Lung (tissue), 11 donors: ENCODE measurements at regions not wholly inside any gene's neighbourhood (a gene's known extent, or its start where the extent isn't known, plus 50 kb on each side); places are given as distances from the start of the nearest gene placed in this dataset.

Experiments used
- ATAC-seq: fragments of 200-7000 bp; cut with Tn5 transposase; one replicate; pipeline ENCODE4 v1.9.1; 2020; ENCODE audit warnings: moderate number of reproducible peaks; ENCODE audit not compliant: insufficient read depth, low FRiP score
- DNase-seq, 3 donors: peaks; one replicate each; pipeline ENCODE4 v3.0.0-alpha.2; 2013 to 2017
- H3K27ac ChIP-seq, 2 donors: one replicate each; pipeline ENCODE4 v1.5.1; 2013; ENCODE audit warnings: mild to moderate bottlenecking in 2 of 2, moderate library complexity in 2 of 2, control low read depth in 1 of 2, inconsistent platforms in 1 of 2, low read depth in 1 of 2, low read length in 1 of 2
- H3K27me3 ChIP-seq, 3 donors: one replicate each; pipeline ENCODE4 v1.5.1; 2013; ENCODE audit warnings: low read length in 2 of 3; ENCODE audit not compliant: control insufficient read depth in 3 of 3, insufficient read depth in 3 of 3
- H3K36me3 ChIP-seq, 4 donors: one replicate each; pipeline ENCODE4 v1.5.1; 2013; ENCODE audit warnings: low read length in 4 of 4, mild to moderate bottlenecking in 1 of 4, moderate library complexity in 1 of 4; ENCODE audit not compliant: control insufficient read depth in 4 of 4, insufficient read depth in 4 of 4
- H3K4me1 ChIP-seq, 5 donors: one replicate each; pipeline ENCODE4 v1.5.1; 2013; ENCODE audit warnings: low read length in 5 of 5, mild to moderate bottlenecking in 2 of 5, moderate library complexity in 1 of 5; ENCODE audit not compliant: control insufficient read depth in 5 of 5, insufficient read depth in 5 of 5
- H3K4me3 ChIP-seq: one replicate; pipeline ENCODE4 v1.5.1; 2013; ENCODE audit warnings: mild to moderate bottlenecking, control low read depth, moderate library complexity
- H3K9ac ChIP-seq, 2 donors: one replicate each; pipeline ENCODE4 v1.5.1; 2013; ENCODE audit warnings: low read length in 2 of 2, control low read depth in 1 of 2; ENCODE audit not compliant: insufficient read depth in 1 of 2
- H3K9me3 ChIP-seq, 4 donors: one replicate each; pipeline ENCODE4 v1.5.1; 2013; ENCODE audit warnings: low read length in 3 of 4, mild to moderate bottlenecking in 1 of 4, moderate library complexity in 1 of 4; ENCODE audit not compliant: control insufficient read depth in 4 of 4, insufficient read depth in 3 of 4
- CTCF ChIP-seq: IDR thresholded peaks from 2 replicates; pipeline ENCODE4 v1.5.1; 2012; ENCODE audit warnings: mild to moderate bottlenecking; ENCODE audit errors: control extremely low read depth, extremely low read depth
- WGBS, 2 donors: extraction: QIAGEN DNeasy Blood & Tissue Kit; methylation state at CpG; one replicate each; pipeline ENCODE4 v1.1.7; 2013; 5-methylcytosine and 5-hydroxymethylcytosine counted together
- donor health status: control.
- donor health status: control.
- donor health status: Bipolar disorder and iron deficiency.
- donor health status: healthy.
- donor health status: DM: yes; HTN: yes; CAD: no.

- TF ChIP-seq CTCF, result no peak
- no peak for DNase-seq
- Histone ChIP-seq H3K27ac (peak overlapping the region in 1 of 2 donors; percentile 94), H3K9me3 (no peaks in the 10 kb centered on the region), H3K27me3 (no peaks in the 10 kb centered on the region), H3K36me3 (no peaks in the 10 kb centered on the region), H3K4me3 (no peak overlapping the region), H3K9ac (no peak overlapping the region), H3K4me1 (peaks cover 8 to 42% (median 18%) of the 10 kb centered on the region in 5 donors)
- WGBS, 2 donors, result 90 to 97% methylated on average over 3 of the region's 3 CpGs
- ATAC-seq, result no peak
Observed at GRCh38 chr13:29922896-29923295, 72.5 kb upstream of the UBL3 start.

- WGBS, 2 donors, result 82 to 86% methylated on average over 7 of the region's 7 CpGs
- Histone ChIP-seq H3K4me1 (peaks cover 8 to 42% (median 18%) of the 10 kb centered on the region in 5 donors), H3K27me3 (no peaks in the 10 kb centered on the region), H3K9me3 (no peaks in the 10 kb centered on the region), H3K9ac (no peak overlapping the region), H3K36me3 (no peaks in the 10 kb centered on the region), H3K4me3 (no peak overlapping the region), H3K27ac (peak overlapping the region in 1 of 2 donors; percentile 94)
- DNase-seq (no peak), ATAC-seq (no peak)
- no peak for TF ChIP-seq CTCF
Observed at GRCh38 chr13:29922281-29922821, 71.9 kb upstream of the UBL3 start.

GRCh38 chr13:29921542-29921941, 71.1 kb upstream of the UBL3 start:
- H3K27ac ChIP-seq, result no peak overlapping the region
- DNase-seq, result no peak
- H3K4me3 ChIP-seq, result no peak overlapping the region
- peaks cover 0 to 2% (median 0%) of the 10 kb centered on the region in 4 donors for H3K9me3 ChIP-seq
- no peak for ATAC-seq
- no peak overlapping the region for H3K9ac ChIP-seq
- H3K36me3 ChIP-seq, result no peaks in the 10 kb centered on the region
- no peaks in the 10 kb centered on the region for H3K27me3 ChIP-seq
- H3K4me1 ChIP-seq, result peaks cover 8 to 42% (median 18%) of the 10 kb centered on the region in 5 donors
- WGBS, 2 donors, result 93 to 98% methylated on average over 6 of the region's 6 CpGs
- TF ChIP-seq CTCF, result no peak
